Right lobe of liver (tissue), 6 donors: ENCODE measurements at regions not wholly inside any gene's neighbourhood (a gene's known extent, or its start where the extent isn't known, plus 50 kb on each side); places are given as distances from the start of the nearest gene placed in this dataset.

Source experiments
- ATAC-seq, 4 donors: fragments of 200-7000 bp; cut with Tn5 transposase; one replicate each; pipeline ENCODE4 v1.9.1; 2020; ENCODE audit warnings: mild to moderate bottlenecking in 4 of 4, moderate library complexity in 4 of 4
- DNase-seq, 3 donors: peaks; one replicate each; pipeline ENCODE4 v3.0.0-alpha.2; 2020
- H3K27ac ChIP-seq, 3 donors: fragments of 200-600 bp; one replicate each; pipeline ENCODE4 v1.8.0; 2022
- H3K27me3 ChIP-seq, 2 donors: fragments of 200-600 bp; one replicate each; pipeline ENCODE4 v1.8.0; 2022
- H3K36me3 ChIP-seq, 4 donors: fragments of 200-600 bp; sonication (generic) in 1 of 4; one replicate each; pipeline versions ENCODE4 v1.5.1 to v1.8.0; 2017 to 2022; ENCODE audit warnings: control low read depth in 1 of 4
- H3K4me1 ChIP-seq, 4 donors: fragments of 200-600 bp; sonication (generic) in 1 of 4; one replicate each; pipeline versions ENCODE4 v1.5.1 to v1.8.0; 2017 to 2022; ENCODE audit warnings: control low read depth in 1 of 4
- H3K4me3 ChIP-seq, 3 donors: fragments of 200-600 bp; one replicate each; pipeline ENCODE4 v1.8.0; 2022
- H3K9me3 ChIP-seq, 4 donors: fragments of 200-600 bp; sonication (generic) in 1 of 4; one replicate each; pipeline versions ENCODE4 v1.5.1 to v1.8.0; 2017 to 2022; ENCODE audit warnings: control low read depth in 1 of 4
- POLR2A ChIP-seq: fragments of 450-650 bp; IDR thresholded peaks from one replicate; pipeline ENCODE4 v1.6.1; 2017; ENCODE audit warnings: antibody characterized with exemption, mild to moderate bottlenecking
- WGBS: methylation state at CpG from one replicate; pipeline ENCODE4 v1.1.6; 2018; ENCODE audit warnings: low coverage, low lambda C conversion rate; ENCODE audit not compliant: insufficient coverage; ENCODE audit errors: missing lambda C conversion rate; 5-methylcytosine and 5-hydroxymethylcytosine counted together
- intact Hi-C, 2 donors: fragments of 100-400 bp; cut with DNase I; formaldehyde crosslinking; loops; one replicate each; pipeline versions ENCODE4 v1.11.2 to v1.14.1; 2022
- TF ChIP-seq, protein P1 (sequence below), 4 donors: fragments of 200-600 bp in 3 of 4; fragments of 450-650 bp in 1 of 4; IDR thresholded peaks; one replicate each; pipeline versions ENCODE4 v1.5.1 to v1.8.0; 2016 to 2022; ENCODE audit warnings: antibody characterized with exemption in 4 of 4, mild to moderate bottlenecking in 2 of 4
- donor health status: DM: no; HTN: yes; CAD: no.
- donor health status: DM: no; HTN: no; CAD: no.
- donor health status: DM: no; HTN: no; CAD: no.
- donor health status: DM: no; HTN: yes; CAD: no.
- donor health status: DM: no; HTN: yes; CAD: no.

DNA sequence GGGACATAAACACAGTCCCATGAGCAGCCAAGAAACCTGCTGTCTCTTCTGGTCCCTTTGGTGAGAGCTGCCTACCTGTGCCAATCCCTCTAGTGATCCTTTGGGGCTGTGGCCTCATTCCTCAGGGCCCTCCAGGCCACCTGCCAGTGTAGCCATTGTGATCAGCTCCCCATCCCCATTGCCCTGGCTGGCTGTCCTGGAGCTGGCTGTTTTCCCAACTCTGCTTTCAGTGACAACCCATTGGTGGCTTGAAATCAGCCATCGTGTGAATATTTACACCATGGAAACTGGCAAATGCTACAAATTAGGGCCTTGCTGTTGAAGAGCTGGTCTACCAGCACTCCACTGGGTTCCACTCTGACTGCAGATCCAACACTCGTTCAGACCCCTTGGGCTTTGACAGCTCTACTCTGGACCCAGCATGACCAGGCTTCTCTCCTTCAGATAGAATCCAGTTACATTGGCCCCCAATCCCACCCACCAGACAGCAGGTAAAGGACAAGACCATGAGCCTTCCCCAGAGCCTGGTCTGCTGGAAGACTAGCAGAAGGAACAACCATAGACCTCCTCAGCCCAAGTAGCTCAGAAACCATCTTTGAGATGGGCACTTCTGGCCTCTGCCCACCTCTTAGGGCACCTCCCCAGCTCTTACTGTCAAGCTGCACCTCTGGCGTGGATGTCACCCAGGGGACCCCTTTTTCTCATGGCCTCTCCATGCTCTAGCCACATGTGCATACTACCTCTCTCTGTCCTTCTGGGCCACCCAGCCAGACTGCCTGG lies 69.2 kb upstream of the NEK6 start:
- Histone ChIP-seq H3K9me3 (no peaks in the 10 kb centered on the region), H3K27me3 (no peaks in the 10 kb centered on the region), H3K36me3 (no peaks in the 10 kb centered on the region), H3K4me1 (no peaks in the 10 kb centered on the region), H3K4me3 (no peak overlapping the region), H3K27ac (no peak overlapping the region)
- TF ChIP-seq POLR2A: no peak
- TF ChIP-seq, protein P1, sequence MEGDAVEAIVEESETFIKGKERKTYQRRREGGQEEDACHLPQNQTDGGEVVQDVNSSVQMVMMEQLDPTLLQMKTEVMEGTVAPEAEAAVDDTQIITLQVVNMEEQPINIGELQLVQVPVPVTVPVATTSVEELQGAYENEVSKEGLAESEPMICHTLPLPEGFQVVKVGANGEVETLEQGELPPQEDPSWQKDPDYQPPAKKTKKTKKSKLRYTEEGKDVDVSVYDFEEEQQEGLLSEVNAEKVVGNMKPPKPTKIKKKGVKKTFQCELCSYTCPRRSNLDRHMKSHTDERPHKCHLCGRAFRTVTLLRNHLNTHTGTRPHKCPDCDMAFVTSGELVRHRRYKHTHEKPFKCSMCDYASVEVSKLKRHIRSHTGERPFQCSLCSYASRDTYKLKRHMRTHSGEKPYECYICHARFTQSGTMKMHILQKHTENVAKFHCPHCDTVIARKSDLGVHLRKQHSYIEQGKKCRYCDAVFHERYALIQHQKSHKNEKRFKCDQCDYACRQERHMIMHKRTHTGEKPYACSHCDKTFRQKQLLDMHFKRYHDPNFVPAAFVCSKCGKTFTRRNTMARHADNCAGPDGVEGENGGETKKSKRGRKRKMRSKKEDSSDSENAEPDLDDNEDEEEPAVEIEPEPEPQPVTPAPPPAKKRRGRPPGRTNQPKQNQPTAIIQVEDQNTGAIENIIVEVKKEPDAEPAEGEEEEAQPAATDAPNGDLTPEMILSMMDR (IDR thresholded peaks at IDR 0.05): no peak
- WGBS: 88% methylated on average over 1 of the region's 3 CpGs
- intact Hi-C loops: no loop called here
- DNase-seq (peak in 1 of 3 donors; percentile 21), ATAC-seq (no peak)

DNA sequence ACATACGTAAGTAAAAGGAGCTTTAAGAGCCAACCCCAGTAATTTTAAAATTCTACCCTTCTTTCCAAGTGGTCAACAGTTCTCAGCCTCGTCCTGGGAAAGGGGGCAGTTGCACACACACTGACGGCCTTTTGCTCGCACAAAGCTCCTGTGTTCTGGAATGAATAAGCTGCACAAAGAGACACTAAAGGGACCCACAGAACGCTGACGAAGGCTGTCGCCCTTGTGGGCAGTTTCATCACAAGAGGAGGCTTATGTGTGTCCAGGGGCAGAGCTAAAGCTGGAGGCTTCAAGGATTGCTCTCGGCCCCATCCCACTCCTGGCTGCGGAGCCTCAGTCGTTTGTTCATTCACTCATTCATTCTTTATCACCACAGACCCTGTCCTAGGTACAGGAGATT lies 67.0 kb upstream of the NEK6 start:
- DNase-seq (peak in 1 of 3 donors; percentile 20), ATAC-seq (no peak)
- WGBS: 80% methylated on average over 8 of the region's 10 CpGs
- H3K4me1 ChIP-seq: no peaks in the 10 kb centered on the region
- intact Hi-C loops: no loop called here
- H3K27ac ChIP-seq: no peak overlapping the region
- no peaks in the 10 kb centered on the region for H3K27me3 ChIP-seq
- no peaks in the 10 kb centered on the region for H3K36me3 ChIP-seq
- H3K9me3 ChIP-seq: no peaks in the 10 kb centered on the region
- no peak overlapping the region for H3K4me3 ChIP-seq
- TF ChIP-seq POLR2A: no peak
- TF ChIP-seq, protein P1 (IDR thresholded peaks at IDR 0.05): no peak

DNA sequence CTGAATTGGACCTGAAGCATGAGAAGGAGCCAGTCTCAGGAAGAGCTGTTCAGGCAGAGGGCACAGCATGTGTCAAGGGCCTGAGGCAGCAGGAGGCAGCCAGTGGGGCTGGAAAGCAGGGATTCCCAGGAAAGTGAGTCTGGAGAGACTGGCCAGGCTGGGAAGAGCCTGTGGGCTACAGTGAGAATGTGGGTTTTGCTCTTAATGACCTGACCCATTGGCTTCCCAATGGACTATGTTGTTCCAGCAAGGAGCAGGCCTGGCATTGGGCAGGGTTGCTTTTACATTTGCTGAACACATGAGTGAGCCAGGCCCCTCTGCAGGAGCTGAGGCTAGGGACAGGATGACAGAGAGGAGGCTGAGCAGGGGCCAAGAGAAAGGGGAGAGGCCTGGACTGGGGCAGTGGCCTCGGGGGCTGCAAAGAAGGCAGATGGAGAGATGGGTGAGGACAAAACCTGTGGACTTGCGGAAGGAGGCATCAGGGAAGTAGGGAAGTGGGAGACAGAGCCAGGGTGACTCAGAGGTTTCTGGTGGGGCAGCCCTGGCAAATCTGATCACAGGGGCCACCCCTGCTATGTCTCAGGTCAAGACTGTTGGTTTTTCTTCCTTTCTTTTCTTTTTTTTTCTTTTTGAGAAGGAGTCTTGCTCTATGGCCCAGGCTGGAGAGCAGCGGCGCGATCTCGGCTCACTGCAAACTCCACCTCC lies 65.9 kb upstream of the NEK6 start:
- peak in 1 of 3 donors; percentile 26 for DNase-seq
- Histone ChIP-seq H3K27me3 (no peaks in the 10 kb centered on the region), H3K27ac (no peak overlapping the region), H3K4me1 (no peaks in the 10 kb centered on the region), H3K36me3 (no peaks in the 10 kb centered on the region), H3K4me3 (no peak overlapping the region), H3K9me3 (no peaks in the 10 kb centered on the region)
- intact Hi-C loops: no loop called here
- WGBS: 77% methylated on average over 6 of the region's 6 CpGs
- TF ChIP-seq POLR2A: no peak
- TF ChIP-seq, protein P1 (IDR thresholded peaks at IDR 0.05): no peak
- no peak for ATAC-seq

DNA sequence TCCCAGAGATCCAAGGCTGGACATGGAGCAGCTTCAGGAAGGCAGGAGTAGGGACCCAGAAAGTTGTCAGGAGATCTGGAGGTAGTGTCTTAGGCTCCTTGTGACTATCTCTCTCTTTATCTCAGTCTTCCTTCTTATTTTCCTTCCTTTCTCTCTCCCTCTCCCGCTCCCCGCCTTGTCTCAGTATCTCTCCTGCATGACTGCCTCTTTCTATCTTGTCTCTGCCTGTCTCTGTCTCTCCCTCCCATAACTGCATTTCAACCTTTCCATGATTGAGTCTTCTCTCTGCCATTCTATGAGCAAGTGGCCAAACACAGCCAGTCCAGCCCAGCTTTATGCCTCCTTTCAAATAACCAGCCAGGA lies 61.0 kb upstream of the NEK6 start:
- ATAC-seq (no peak), DNase-seq (no peak)
- no peak overlapping the region for H3K27ac ChIP-seq
- H3K4me1 ChIP-seq: no peaks in the 10 kb centered on the region
- 83% methylated on average over 2 of the region's 2 CpGs for WGBS
- intact Hi-C loops: no loop called here
- no peaks in the 10 kb centered on the region for H3K36me3 ChIP-seq
- no peaks in the 10 kb centered on the region for H3K27me3 ChIP-seq
- no peaks in the 10 kb centered on the region for H3K9me3 ChIP-seq
- no peak for TF ChIP-seq POLR2A
- H3K4me3 ChIP-seq: no peak overlapping the region
